ENCODE measurements at regions not wholly inside any gene's neighbourhood (a gene's known extent, or its start where the extent isn't known, plus 50 kb on each side); places are given as distances from the start of the nearest gene placed in this dataset.
A peak's percentile ranks its signal among the peaks of the same experiment; 100 is the strongest.
"Not testable (repeated sequence)": the region's sequence is repeated elsewhere in the genome, so short reads cannot be mapped to it uniquely, and the experiment has no call there.

GRCh38 chr17:51428668-51429495 lies 168.5 kb downstream of the UTP18 start:
- intact Hi-C loops (cut with DNase I), result no loop called here
- DNase-seq, result no peak

- intact Hi-C loops (cut with DNase I); DNase-seq: not testable (repeated sequence)
Measured at GRCh38 chr17:51429938-51430337, 169.6 kb downstream of the UTP18 start.

- DNase-seq, result no peak
- intact Hi-C loops (cut with DNase I), result no loop called here
Measured at GRCh38 chr17:51430591-51430990, 170.2 kb downstream of the UTP18 start.

GRCh38 chr17:51434434-51435170 lies 174.3 kb downstream of the UTP18 start:
- DNase-seq, result peak in 40 of 42 donors; percentile 7 to 84 (median 54)
- intact Hi-C loops (cut with DNase I), result no loop called here

- DNase-seq, result peak in 36 of 42 donors; percentile 3 to 74 (median 43)
- intact Hi-C loops (cut with DNase I), result no loop called here
Measured at GRCh38 chr17:51435171-51435552, 174.8 kb downstream of the UTP18 start.

- intact Hi-C loops (cut with DNase I), result no loop called here
- DNase-seq, result peak; percentile 25 to 83 (median 60)
Measured at GRCh38 chr17:51435641-51436091, 175.3 kb downstream of the UTP18 start.

GRCh38 chr17:51439395-51440229 lies 179.3 kb downstream of the UTP18 start:
- intact Hi-C loops (cut with DNase I), result no loop called here
- DNase-seq, result peak in 30 of 42 donors; percentile 11 to 68 (median 36)

- no peak for DNase-seq
Measured at GRCh38 chr17:51441431-51441830, 181.1 kb downstream of the UTP18 start.

GRCh38 chr17:51442088-51442865 lies 181.9 kb downstream of the UTP18 start:
- no peak for DNase-seq

More at GRCh38 chr17:51441431-51441830, 181.1 kb downstream of the UTP18 start:
- intact Hi-C loops (cut with DNase I), result no loop called here

GRCh38 chr17:51443646-51444045 lies 183.3 kb downstream of the UTP18 start:
- intact Hi-C loops (cut with DNase I), result no loop called here
- DNase-seq, result no peak

More at GRCh38 chr17:51442088-51442865, 181.9 kb downstream of the UTP18 start:
- intact Hi-C loops (cut with DNase I), result no loop called here

GRCh38 chr17:51445946-51446345 lies 185.6 kb downstream of the UTP18 start:
- no peak for DNase-seq
- intact Hi-C loops (cut with DNase I), result no loop called here

GRCh38 chr17:51454456-51454978 lies 194.2 kb downstream of the UTP18 start:
- intact Hi-C loops (cut with DNase I), result no loop called here

GRCh38 chr17:51455211-51455610 lies 194.9 kb downstream of the UTP18 start:
- no peak for DNase-seq
- intact Hi-C loops (cut with DNase I), result no loop called here

More at GRCh38 chr17:51454456-51454978, 194.2 kb downstream of the UTP18 start:
- DNase-seq, result no peak

GRCh38 chr17:51455931-51456330 lies 195.6 kb downstream of the UTP18 start:
- no peak for DNase-seq
- intact Hi-C loops (cut with DNase I), result no loop called here

GRCh38 chr17:51456942-51457341 lies 196.6 kb downstream of the UTP18 start:
- no peak for DNase-seq
- intact Hi-C loops (cut with DNase I), result no loop called here

- peak in 41 of 42 donors; percentile 9 to 83 (median 53) for DNase-seq
- intact Hi-C loops (cut with DNase I), result no loop called here
Measured at GRCh38 chr17:51461578-51462004, 201.2 kb downstream of the UTP18 start.

GRCh38 chr17:51463353-51463752 lies 203.0 kb downstream of the UTP18 start:
- intact Hi-C loops (cut with DNase I), result no loop called here
- no peak for DNase-seq

- no peak for DNase-seq
- intact Hi-C loops (cut with DNase I), result no loop called here
Measured at GRCh38 chr17:51467336-51467735, 207.0 kb downstream of the UTP18 start.

All from head of caudate nucleus (tissue), 42 donors.